CD14-positive monocyte (primary cell): ENCODE measurements at regions not wholly inside any gene's neighbourhood (a gene's known extent, or its start where the extent isn't known, plus 50 kb on each side); places are given as distances from the start of the nearest gene placed in this dataset.

Experiments
- DNase-seq, 3 donors: peaks; one replicate each; pipeline ENCODE4 v3.0.0-alpha.2; 2011 to 2022
- H2AFZ ChIP-seq: 2 replicates; pipeline ENCODE4 v1.6.0; 2012; ENCODE audit warnings: mild to moderate bottlenecking, low read depth, low read length, inconsistent platforms; ENCODE audit not compliant: insufficient read depth, poor library complexity, severe bottlenecking
- H3K27ac ChIP-seq, 2 donors: 1 replicate in 1 of 2; 2 replicates in 1 of 2; pipeline ENCODE4 v1.5.1; 2012 to 2013; ENCODE audit warnings: low read length in 2 of 2, control low read depth in 1 of 2, inconsistent platforms in 1 of 2, low read depth in 1 of 2, mild to moderate bottlenecking in 1 of 2
- H3K27me3 ChIP-seq, 2 donors: one replicate each; pipeline versions ENCODE4 v1.6.0 to v1.6.1; 2011 to 2013; ENCODE audit warnings: low read length in 2 of 2; ENCODE audit not compliant: control insufficient read depth in 2 of 2, insufficient read depth in 2 of 2
- H3K36me3 ChIP-seq, 2 donors: replicated peaks in 1 of 2; 1 replicate in 1 of 2; 2 replicates in 1 of 2; pipeline versions ENCODE4 v1.5.1 to v1.6.1; 2012 to 2013; ENCODE audit warnings: low read length in 2 of 2, control low read depth in 1 of 2, inconsistent platforms in 1 of 2, mild to moderate bottlenecking in 1 of 2; ENCODE audit not compliant: insufficient read depth in 2 of 2, control insufficient read depth in 1 of 2
- H3K4me1 ChIP-seq, 2 donors: 1 replicate in 1 of 2; 2 replicates in 1 of 2; pipeline versions ENCODE4 v1.5.1 to v1.6.1; 2012 to 2013; ENCODE audit warnings: low read length in 2 of 2, control low read depth in 1 of 2, inconsistent platforms in 1 of 2, mild to moderate bottlenecking in 1 of 2, moderate library complexity in 1 of 2; ENCODE audit not compliant: insufficient read depth in 2 of 2, control insufficient read depth in 1 of 2
- H3K4me2 ChIP-seq: replicated peaks from 2 replicates; pipeline ENCODE3; 2012; ENCODE audit warnings: low read length, moderate library complexity, mild to moderate bottlenecking; ENCODE audit not compliant: poor library complexity, severe bottlenecking; ENCODE audit errors: extremely low read depth
- H3K4me3 ChIP-seq, 3 experiments: fragments of 200-600 bp in 1 of 3; sonication (generic) in 1 of 3; replicated peaks in 1 of 3; 1 replicate in 2 of 3; 2 replicates in 1 of 3; pipeline ENCODE4 v1.5.1; 2011 to 2013; ENCODE audit warnings: low read length in 3 of 3, mild to moderate bottlenecking in 3 of 3, control low read depth in 2 of 3, low read depth in 2 of 3, inconsistent platforms in 1 of 3, moderate library complexity in 1 of 3
- H3K79me2 ChIP-seq: 2 replicates; pipeline ENCODE4 v1.6.0; 2012; ENCODE audit warnings: mild to moderate bottlenecking, control low read depth, inconsistent platforms, low read length, moderate library complexity; ENCODE audit not compliant: insufficient read depth
- H3K9ac ChIP-seq: 2 replicates; pipeline ENCODE4 v1.6.0; 2017; ENCODE audit warnings: low read length, mild to moderate bottlenecking; ENCODE audit not compliant: insufficient read depth, poor library complexity, severe bottlenecking
- H3K9me3 ChIP-seq, 2 donors: replicated peaks in 1 of 2; 1 replicate in 1 of 2; 2 replicates in 1 of 2; pipeline versions ENCODE4 v1.5.1 to v1.6.1; 2012 to 2013; ENCODE audit warnings: low read length in 2 of 2, control low read depth in 1 of 2; ENCODE audit not compliant: control insufficient read depth in 1 of 2, insufficient read depth in 1 of 2
- H4K20me1 ChIP-seq: 2 replicates; pipeline ENCODE4 v1.6.0; 2012; ENCODE audit warnings: mild to moderate bottlenecking, low read length, control low read depth, moderate library complexity; ENCODE audit not compliant: insufficient read depth
- H3K27ac Mint-ChIP-seq, 7 donors: one replicate each; pipeline ENCODE4 v1.8.0; 2020; ENCODE audit warnings: mild to moderate bottlenecking in 7 of 7, mixed read lengths in 7 of 7, moderate library complexity in 6 of 7, inconsistent platforms in 2 of 7
- H3K27me3 Mint-ChIP-seq, 3 donors: one replicate each; pipeline ENCODE4 v1.8.0; 2021 to 2022; ENCODE audit warnings: low read depth in 3 of 3, mild to moderate bottlenecking in 3 of 3, mixed read lengths in 3 of 3, moderate library complexity in 3 of 3, inconsistent platforms in 1 of 3
- H3K36me3 Mint-ChIP-seq, 2 donors: one replicate each; pipeline ENCODE4 v1.8.0; 2020; ENCODE audit warnings: mixed read lengths in 2 of 2, inconsistent platforms in 1 of 2, mild to moderate bottlenecking in 1 of 2
- H3K4me1 Mint-ChIP-seq: one replicate; pipeline ENCODE4 v1.8.0; 2020; ENCODE audit warnings: mild to moderate bottlenecking, mixed read lengths
- H3K4me3 Mint-ChIP-seq, 2 donors: one replicate each; pipeline ENCODE4 v1.8.0; 2020; ENCODE audit warnings: mild to moderate bottlenecking in 2 of 2, mixed read lengths in 2 of 2, moderate library complexity in 1 of 2
- H3K9me3 Mint-ChIP-seq, 7 donors: one replicate each; pipeline ENCODE4 v1.8.0; 2020 to 2022; ENCODE audit warnings: mixed read lengths in 7 of 7, mild to moderate bottlenecking in 6 of 7, moderate library complexity in 6 of 7, inconsistent platforms in 2 of 7
- WGBS: methylation state at CpG from one replicate; pipeline ENCODE4 v1.1.5; 2013; ENCODE audit warnings: missing lambda C conversion rate; ENCODE audit not compliant: insufficient coverage; 5-methylcytosine and 5-hydroxymethylcytosine counted together
- intact Hi-C, 2 donors: fragments of 100-400 bp; cut with micrococcal nuclease; formaldehyde crosslinking; loops; one replicate each; pipeline versions ENCODE4 v1.15.0 to v1.15.1; 2023
- TF ChIP-seq, protein P1 (sequence below): fragments of 200-600 bp; IDR thresholded peaks from one replicate; pipeline ENCODE4 v1.8.0; 2022; ENCODE audit warnings: antibody characterized with exemption, mild to moderate bottlenecking

DNA sequence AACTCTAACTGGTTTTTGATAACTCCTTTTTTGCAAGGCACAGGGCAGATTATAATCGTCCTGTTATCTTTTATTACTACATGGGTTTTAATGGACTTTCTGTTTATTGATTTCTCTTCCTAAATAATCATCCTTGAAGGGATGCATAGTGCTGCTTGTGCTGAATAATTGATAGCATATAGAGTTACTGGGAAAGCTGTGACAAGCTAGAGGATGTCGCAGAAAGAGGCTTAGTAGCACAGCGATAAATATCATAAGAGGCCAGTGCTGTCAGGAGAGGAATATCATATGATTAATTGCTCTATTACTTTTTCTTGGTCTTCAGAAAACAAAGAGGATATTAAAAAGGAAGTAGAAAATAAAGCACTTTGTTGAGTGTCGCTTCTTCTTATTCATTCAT lies 1007.1 kb upstream of the ACO1 start:
- no peak for DNase-seq
- H3K4me1 ChIP-seq: no peaks in the 10 kb centered on the region
- Mint-ChIP-seq H3K4me3 (no peak overlapping the region), H3K4me1 (no peaks in the 10 kb centered on the region), H3K36me3 (no peaks in the 10 kb centered on the region), H3K27me3 (no peaks in the 10 kb centered on the region), H3K27ac (no peak overlapping the region), H3K9me3 (peaks cover 2 to 13% (median 5%) of the 10 kb centered on the region in 7 donors)
- peaks cover 0 to 3% of the 10 kb centered on the region in 2 donors for H3K9me3 ChIP-seq
- intact Hi-C loops: no loop called here
- no peaks in the 10 kb centered on the region for H3K79me2 ChIP-seq
- TF ChIP-seq, protein P1, sequence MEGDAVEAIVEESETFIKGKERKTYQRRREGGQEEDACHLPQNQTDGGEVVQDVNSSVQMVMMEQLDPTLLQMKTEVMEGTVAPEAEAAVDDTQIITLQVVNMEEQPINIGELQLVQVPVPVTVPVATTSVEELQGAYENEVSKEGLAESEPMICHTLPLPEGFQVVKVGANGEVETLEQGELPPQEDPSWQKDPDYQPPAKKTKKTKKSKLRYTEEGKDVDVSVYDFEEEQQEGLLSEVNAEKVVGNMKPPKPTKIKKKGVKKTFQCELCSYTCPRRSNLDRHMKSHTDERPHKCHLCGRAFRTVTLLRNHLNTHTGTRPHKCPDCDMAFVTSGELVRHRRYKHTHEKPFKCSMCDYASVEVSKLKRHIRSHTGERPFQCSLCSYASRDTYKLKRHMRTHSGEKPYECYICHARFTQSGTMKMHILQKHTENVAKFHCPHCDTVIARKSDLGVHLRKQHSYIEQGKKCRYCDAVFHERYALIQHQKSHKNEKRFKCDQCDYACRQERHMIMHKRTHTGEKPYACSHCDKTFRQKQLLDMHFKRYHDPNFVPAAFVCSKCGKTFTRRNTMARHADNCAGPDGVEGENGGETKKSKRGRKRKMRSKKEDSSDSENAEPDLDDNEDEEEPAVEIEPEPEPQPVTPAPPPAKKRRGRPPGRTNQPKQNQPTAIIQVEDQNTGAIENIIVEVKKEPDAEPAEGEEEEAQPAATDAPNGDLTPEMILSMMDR: no peak
- H2AFZ ChIP-seq: no peak overlapping the region
- no peak overlapping the region for H3K27ac ChIP-seq
- H3K4me2 ChIP-seq: no peak overlapping the region
- H3K4me3 ChIP-seq: no peak overlapping the region
- no CpG with 5 or more reads among the region's 4 CpGs for WGBS
- H3K27me3 ChIP-seq: no peaks in the 10 kb centered on the region
- H3K9ac ChIP-seq: no peak overlapping the region
- no peaks in the 10 kb centered on the region for H4K20me1 ChIP-seq
- no peaks in the 10 kb centered on the region for H3K36me3 ChIP-seq

DNA sequence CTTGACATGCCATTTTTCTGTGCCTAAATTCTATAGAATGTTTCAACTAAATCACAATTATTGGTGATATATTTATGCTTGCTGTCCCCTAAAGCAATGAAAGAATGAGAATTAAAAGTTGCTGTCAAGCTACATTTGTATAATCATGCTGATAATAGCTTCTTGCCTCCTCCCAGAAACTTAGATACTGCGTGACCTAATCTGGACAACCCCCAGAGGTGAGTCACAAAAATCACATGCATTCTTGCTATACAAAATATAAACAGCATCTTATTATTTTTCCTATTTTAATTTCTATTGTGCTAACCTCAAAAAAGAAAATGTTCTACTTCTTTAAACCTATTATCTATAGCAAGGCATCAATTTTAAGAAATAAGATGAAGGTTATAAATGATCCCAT lies 995.8 kb upstream of the ACO1 start:
- intact Hi-C loops: no loop called here
- Mint-ChIP-seq H3K4me3 (no peak overlapping the region), H3K9me3 (no peaks in the 10 kb centered on the region), H3K36me3 (no peaks in the 10 kb centered on the region), H3K4me1 (no peaks in the 10 kb centered on the region), H3K27me3 (peaks cover 0 to 1% (median 0%) of the 10 kb centered on the region in 3 donors), H3K27ac (no peak overlapping the region)
- no CpG with 5 or more reads among the region's 1 CpG for WGBS
- H3K4me2 ChIP-seq: no peak overlapping the region
- H3K36me3 ChIP-seq: no peaks in the 10 kb centered on the region
- TF ChIP-seq, protein P1: no peak
- H3K79me2 ChIP-seq: no peaks in the 10 kb centered on the region
- H3K4me3 ChIP-seq: no peak overlapping the region
- DNase-seq: no peak
- H3K9me3 ChIP-seq: no peaks in the 10 kb centered on the region
- no peak overlapping the region for H3K9ac ChIP-seq
- no peak overlapping the region for H3K27ac ChIP-seq
- H3K4me1 ChIP-seq: no peaks in the 10 kb centered on the region
- H3K27me3 ChIP-seq: no peaks in the 10 kb centered on the region
- no peak overlapping the region for H2AFZ ChIP-seq
- H4K20me1 ChIP-seq: no peaks in the 10 kb centered on the region
